ENCODE measurements at regions not wholly inside any gene's neighbourhood (a gene's known extent, or its start where the extent isn't known, plus 50 kb on each side); places are given as distances from the start of the nearest gene placed in this dataset.

GRCh38 chr1:209207701-209208286 lies 375.7 kb upstream of the CAMK1G start:
- TF ChIP-seq YY1 (IDR thresholded peaks at IDR 0.05; ENCODE audit: low read depth) = no peak
- peak; percentile 47 for TF ChIP-seq RAD21 (IDR thresholded peaks at IDR 0.05; ENCODE audit: low read depth)
- no peak for TF ChIP-seq EGR1 (IDR thresholded peaks at IDR 0.05)
- TF ChIP-seq EP300 (IDR thresholded peaks at IDR 0.05; ENCODE audit: borderline replicate concordance) = no peak
- no peak for TF ChIP-seq CEBPB (IDR thresholded peaks at IDR 0.05)
- no peak for TF ChIP-seq CREB1 (IDR thresholded peaks at IDR 0.05; ENCODE audit: low read depth)
- TF ChIP-seq TCF12 (IDR thresholded peaks at IDR 0.05; ENCODE audit: low read depth) = no peak
- no peak for TF ChIP-seq TEAD4 (IDR thresholded peaks at IDR 0.05)
- TF ChIP-seq USF1 (IDR thresholded peaks at IDR 0.05) = no peak

Measured in Ishikawa (cell line).